SK-N-SH treated with all-trans-retinoic acid at 6 μM for 48 hours (cell line): ENCODE measurements at regions not wholly inside any gene's neighbourhood (a gene's known extent, or its start where the extent isn't known, plus 50 kb on each side); places are given as distances from the start of the nearest gene placed in this dataset.

Source experiments
- CREB5 ChIP-seq: fragments of 250-450 bp; sonication (Bioruptor Pico); IDR thresholded peaks from 2 replicates; pipeline ENCODE4 v1.5.1; 2020; ENCODE audit warnings: low read depth, mild to moderate bottlenecking, moderate library complexity
- TCF4 ChIP-seq: fragments of 250-450 bp; sonication (Bioruptor Pico); IDR thresholded peaks from 2 replicates; pipeline ENCODE4 v1.8.0; 2021; ENCODE audit warnings: mild to moderate bottlenecking, moderate library complexity, borderline replicate concordance

GRCh38 chr13:85520445-85520844 lies 278.8 kb downstream of the SLITRK6 start:
- TF ChIP-seq TCF4 (CRISPR knock-in tag) (no peak), CREB5 (CRISPR knock-in tag) (no peak)
